H1 (cell line): ENCODE measurements at regions not wholly inside any gene's neighbourhood (a gene's known extent, or its start where the extent isn't known, plus 50 kb on each side); places are given as distances from the start of the nearest gene placed in this dataset.

Source experiments
- TAF7 ChIP-seq: optimal IDR thresholded peaks from 2 replicates; pipeline ENCODE3; 2011; ENCODE audit warnings: low read depth, mild to moderate bottlenecking, inconsistent platforms, low read length, moderate library complexity, borderline replicate concordance
- YY1 ChIP-seq: IDR thresholded peaks from 2 replicates; pipeline ENCODE4 v1.6.1; 2011; ENCODE audit warnings: low read depth, mild to moderate bottlenecking, low read length
- TF ChIP-seq, protein P1 (sequence below): IDR thresholded peaks from 2 replicates; pipeline ENCODE4 v1.6.1; 2011; ENCODE audit warnings: low read length, improper control_type of control experiment
- TF ChIP-seq, protein P2 (sequence below), 3 experiments: IDR thresholded peaks; 1 replicate in 2 of 3; 2 replicates in 1 of 3; pipeline versions ENCODE4 v1.5.1 to v1.6.1; 2011; ENCODE audit warnings: low read length in 3 of 3, mild to moderate bottlenecking in 3 of 3, inconsistent platforms in 2 of 3, low read depth in 1 of 3, moderate library complexity in 1 of 3; ENCODE audit not compliant: insufficient read depth in 1 of 3; ENCODE audit errors: control extremely low read depth in 1 of 3

DNA sequence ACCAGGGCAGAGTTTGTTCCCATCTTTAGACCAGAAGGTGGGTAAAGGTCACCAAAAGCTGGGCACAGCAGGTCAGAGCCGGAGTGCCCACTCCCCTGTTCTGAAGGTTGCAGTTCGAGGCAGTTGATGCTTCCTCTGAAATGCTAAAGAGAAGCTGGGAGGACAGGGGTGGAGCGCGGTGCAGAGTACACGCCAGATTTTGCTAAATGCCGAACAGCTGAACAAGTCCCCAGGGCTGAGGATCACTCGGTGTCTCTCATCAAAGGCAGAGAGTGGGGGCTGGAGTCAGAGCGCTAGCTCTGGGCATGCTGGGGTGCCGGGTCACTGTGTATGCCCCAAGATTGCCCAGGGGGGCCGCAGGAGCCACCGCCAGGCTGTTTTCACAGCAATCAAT lies 197.0 kb downstream of the BCOR start:
- TF ChIP-seq TAF7 (no peak), YY1 (no peak)
- TF ChIP-seq, protein P1, sequence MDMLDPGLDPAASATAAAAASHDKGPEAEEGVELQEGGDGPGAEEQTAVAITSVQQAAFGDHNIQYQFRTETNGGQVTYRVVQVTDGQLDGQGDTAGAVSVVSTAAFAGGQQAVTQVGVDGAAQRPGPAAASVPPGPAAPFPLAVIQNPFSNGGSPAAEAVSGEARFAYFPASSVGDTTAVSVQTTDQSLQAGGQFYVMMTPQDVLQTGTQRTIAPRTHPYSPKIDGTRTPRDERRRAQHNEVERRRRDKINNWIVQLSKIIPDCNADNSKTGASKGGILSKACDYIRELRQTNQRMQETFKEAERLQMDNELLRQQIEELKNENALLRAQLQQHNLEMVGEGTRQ, result no peak
- TF ChIP-seq, protein P2, sequence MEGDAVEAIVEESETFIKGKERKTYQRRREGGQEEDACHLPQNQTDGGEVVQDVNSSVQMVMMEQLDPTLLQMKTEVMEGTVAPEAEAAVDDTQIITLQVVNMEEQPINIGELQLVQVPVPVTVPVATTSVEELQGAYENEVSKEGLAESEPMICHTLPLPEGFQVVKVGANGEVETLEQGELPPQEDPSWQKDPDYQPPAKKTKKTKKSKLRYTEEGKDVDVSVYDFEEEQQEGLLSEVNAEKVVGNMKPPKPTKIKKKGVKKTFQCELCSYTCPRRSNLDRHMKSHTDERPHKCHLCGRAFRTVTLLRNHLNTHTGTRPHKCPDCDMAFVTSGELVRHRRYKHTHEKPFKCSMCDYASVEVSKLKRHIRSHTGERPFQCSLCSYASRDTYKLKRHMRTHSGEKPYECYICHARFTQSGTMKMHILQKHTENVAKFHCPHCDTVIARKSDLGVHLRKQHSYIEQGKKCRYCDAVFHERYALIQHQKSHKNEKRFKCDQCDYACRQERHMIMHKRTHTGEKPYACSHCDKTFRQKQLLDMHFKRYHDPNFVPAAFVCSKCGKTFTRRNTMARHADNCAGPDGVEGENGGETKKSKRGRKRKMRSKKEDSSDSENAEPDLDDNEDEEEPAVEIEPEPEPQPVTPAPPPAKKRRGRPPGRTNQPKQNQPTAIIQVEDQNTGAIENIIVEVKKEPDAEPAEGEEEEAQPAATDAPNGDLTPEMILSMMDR (IDR thresholded peaks at IDR 0.05; ENCODE audit: control extremely low read depth in 1 of 3, insufficient read depth in 1 of 3, low read depth in 1 of 3, low read length in 3 of 3), result no peak
